Dermis blood vessel endothelial cell (primary cell): ENCODE measurements at regions not wholly inside any gene's neighbourhood (a gene's known extent, or its start where the extent isn't known, plus 50 kb on each side); places are given as distances from the start of the nearest gene placed in this dataset.

Source experiments
- DNase-seq: peaks from one replicate; pipeline ENCODE4 v3.0.0; 2010

DNA sequence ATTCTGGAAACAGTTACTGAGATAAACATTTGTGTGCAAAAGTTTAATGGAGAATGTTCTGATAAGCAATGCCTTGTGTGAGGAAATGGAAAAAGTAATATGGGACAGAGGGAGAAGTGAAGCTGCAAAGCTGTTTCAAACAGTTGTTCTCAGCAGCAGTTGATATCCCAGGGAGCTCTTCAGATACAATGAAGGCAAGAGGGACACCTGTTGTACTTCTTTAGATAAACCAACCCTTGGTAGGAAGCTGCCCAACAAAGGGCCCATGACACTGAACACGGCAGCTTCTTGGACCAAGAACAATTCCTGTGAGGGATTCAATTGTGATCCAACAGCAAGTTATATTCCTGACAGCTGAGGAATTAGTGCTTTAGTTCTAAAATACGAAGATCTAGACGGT, 894.3 kb upstream of the PCDH20 start:
- no peak for DNase-seq

DNA sequence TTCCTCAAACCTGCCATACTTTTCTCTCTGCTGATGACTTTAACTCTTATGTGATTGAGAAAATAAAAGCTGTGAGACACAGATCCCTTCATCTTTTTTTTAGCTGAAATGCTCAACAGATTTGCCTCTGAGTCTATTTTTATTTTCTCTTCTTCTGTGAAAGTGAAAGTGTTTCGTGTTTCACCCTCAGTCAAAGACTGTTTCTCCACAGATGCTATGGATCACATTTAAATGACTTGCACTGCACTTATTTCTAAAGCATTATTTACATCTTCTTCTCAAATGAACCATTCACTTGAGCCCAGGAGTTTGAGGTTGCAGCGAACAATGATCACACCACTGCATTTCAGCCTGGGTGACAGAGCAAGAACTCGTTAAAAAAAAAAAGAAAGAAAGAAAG, 890.1 kb upstream of the PCDH20 start:
- DNase-seq: no peak

DNA sequence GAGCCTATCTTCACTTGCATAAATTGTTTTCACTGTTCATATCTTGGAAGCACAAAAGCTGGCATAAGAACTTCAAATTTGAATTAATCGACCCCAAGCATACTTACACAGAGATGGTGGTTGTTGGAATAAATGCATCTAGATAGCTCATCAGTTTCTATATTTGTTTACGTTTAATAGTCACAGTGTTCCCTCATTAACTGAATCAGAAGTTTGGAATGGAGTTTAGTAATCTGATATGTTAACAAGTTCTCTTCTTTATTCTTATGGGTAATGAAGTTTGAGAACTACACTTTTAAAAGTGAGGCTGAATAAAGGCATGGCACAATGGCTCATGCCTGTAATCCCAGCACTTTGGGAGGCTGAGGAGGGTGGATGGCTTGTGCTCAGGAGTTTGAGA, 886.7 kb upstream of the PCDH20 start:
- no peak for DNase-seq

DNA sequence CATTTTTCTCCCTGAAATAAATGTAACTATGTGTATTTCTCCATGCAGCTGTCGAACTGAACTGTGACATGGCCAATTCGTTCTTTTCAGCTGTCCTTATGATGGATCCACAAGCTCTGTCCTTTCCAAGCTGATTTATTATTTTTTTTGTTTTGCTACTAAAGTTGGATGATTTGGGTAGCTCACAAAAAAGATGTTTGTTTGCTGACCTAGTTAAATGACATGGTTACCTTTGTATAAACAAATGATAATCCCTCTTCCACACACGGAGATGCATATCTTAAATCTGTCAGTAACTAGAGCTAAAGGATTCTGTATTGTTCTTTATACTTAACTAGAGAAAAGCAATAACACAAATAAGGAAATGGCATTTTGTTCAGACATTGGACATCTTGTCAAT, 884.3 kb upstream of the PCDH20 start:
- no peak for DNase-seq

DNA sequence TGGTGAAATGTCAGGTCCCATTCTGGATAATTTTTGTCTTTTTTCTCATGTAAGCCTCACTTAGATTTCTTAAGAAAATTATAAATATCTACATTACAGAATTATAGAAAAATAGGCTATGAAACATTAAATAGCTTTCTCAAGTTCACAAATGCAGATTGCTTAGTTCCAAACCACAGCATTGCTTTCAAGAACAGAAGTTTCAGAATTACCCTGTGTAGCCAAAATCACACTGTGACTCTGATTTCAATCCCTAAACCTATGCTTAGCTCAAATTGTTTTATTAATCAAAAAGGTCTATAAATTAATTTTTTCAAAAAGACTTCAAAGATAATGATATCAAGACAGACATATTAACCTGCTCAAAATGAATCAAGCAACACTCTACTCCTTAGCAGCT, 881.2 kb upstream of the PCDH20 start:
- DNase-seq: no peak

DNA sequence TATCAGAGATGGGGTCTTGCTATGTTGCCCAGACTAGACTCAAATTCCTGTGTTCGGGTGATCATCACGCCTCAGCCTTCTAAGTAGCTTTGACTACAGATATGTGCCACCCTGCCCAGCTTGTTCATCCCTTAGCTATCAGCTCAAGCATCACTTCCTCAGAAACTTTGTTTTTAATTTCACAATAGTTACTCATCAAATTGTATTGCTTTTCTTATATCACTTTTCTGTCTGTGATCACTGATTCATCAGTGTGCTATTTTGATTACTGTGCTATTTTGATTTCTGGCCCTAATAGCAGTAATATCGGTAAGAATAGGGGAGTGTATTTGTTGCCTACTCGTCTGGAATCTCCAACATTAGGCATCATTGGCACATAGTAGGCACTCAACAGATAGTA, 878.6 kb upstream of the PCDH20 start:
- no peak for DNase-seq

DNA sequence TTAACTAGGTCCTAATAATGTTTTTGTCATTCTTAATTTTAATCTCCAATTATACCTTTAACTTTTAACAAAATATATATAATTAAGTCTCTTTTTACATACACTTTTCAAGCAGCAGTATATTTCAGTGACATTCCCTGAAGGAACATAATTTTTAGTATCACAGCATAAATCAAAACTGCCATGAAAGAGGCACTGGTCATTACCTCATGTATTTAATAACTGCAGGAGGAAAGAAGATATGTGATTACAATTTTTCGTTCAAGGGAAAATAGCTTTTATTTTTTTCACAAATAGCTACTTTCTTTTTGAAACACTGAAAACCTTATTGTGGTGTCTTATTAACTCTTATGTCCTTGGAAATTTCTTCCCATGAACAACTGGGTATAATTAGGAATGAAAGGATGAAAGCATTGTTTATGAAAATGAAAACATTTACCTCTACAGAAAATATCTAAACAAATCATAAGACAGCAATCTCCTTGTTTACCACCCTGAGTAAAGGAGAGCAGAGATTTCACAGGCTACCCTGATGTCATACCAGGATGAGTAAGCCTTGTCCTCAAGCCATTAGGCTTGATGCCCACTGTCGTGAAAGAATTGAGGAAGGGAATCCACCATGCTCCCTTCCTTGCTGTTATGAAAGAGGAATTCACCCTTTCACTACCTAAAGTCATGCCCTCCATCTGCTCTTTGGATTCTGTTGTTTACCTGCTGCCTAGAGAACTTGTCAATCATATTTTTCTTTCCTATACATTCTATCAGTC, 877.2 kb upstream of the PCDH20 start:
- DNase-seq: no peak

DNA sequence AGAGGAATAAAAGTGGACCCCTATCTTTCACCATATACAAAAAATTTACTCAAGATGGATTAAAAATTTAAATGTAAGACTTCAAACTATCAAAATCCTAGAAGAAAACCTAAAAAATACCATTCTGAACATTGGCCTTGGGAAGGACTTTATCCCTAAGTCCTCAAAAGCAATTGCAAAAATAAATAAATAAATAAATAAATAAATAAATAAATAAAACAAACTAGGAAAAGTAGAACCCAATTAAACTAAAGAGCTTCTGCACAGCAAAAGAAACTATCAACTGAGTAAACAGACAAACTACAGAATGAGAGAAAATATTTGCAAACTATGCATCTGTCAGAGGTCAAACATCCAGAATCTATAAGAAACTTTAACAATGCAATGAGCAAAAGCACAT, 874.9 kb upstream of the PCDH20 start:
- DNase-seq: no peak

DNA sequence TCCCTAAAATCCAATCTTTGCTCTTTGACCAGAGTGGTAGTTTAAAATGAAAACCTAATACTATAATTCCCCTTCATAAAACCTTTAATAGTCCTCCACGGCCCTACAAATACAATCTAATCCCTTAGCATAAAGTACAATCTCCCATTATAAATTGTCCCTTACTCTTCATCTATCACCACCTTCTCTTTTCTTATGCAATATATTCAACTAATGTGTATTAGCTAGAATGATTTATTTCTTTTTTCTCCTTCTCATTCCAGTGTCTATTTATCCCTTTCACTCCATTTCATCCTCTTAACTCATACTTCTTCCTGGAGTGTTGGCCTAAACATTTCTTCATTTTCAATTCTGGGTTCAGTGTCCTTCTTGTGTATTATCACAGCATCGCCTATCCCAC, 872.1 kb upstream of the PCDH20 start:
- no peak for DNase-seq

DNA sequence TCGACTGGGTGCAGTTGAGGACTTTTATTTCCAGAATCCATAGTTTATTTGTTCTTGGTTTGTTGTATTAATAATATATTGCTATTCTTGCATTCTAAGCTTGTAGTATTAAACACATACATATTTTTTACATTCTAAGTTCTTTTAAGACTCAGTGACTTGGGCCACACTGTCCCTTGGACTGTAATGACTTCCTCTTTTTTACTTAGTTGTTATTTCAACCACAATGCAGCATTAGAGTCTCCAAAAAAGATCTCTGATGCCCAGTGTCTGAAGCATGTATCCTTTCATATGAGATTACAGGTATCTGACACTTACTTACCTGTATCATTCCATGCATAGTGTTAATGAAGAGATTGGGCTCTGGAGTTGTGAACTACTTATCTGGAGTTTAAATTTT, 864.9 kb upstream of the PCDH20 start:
- no peak for DNase-seq

DNA sequence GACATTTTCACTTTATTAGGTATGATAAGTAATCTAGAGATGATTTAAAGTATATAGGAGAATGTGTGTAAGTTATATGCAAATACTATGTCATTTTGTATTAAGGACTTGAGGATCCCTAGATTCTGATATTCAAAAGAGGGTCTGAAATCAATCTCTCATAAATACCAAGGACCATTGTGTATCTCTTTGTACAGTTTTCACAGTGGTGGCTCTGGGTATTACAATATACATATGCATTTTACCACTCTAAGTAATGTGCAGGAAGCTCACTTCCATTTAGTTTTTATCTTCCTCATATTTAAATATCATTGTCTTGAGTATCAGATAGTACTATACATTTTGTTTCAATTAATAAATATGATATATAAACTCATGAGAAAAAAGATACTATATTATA, 862.6 kb upstream of the PCDH20 start:
- DNase-seq: no peak

DNA sequence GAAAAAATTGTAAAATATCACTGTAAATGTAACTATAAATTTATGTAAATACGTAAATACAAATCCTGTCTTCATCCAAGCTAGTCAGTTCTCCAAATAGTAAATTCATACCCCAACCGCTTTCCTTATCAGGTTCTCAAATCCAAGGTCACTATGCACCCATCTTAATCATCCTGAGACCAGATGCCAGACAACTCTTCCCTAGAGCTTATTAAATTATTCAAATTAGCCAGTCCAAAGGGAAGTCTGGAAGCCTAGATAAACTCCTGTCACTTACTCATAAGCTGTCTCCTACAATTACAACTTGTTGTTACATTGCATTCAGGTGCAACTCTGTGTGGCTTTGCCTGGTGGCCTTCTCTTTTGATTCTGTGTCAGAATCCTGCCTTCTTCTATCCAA, 836.1 kb upstream of the PCDH20 start:
- no peak for DNase-seq

DNA sequence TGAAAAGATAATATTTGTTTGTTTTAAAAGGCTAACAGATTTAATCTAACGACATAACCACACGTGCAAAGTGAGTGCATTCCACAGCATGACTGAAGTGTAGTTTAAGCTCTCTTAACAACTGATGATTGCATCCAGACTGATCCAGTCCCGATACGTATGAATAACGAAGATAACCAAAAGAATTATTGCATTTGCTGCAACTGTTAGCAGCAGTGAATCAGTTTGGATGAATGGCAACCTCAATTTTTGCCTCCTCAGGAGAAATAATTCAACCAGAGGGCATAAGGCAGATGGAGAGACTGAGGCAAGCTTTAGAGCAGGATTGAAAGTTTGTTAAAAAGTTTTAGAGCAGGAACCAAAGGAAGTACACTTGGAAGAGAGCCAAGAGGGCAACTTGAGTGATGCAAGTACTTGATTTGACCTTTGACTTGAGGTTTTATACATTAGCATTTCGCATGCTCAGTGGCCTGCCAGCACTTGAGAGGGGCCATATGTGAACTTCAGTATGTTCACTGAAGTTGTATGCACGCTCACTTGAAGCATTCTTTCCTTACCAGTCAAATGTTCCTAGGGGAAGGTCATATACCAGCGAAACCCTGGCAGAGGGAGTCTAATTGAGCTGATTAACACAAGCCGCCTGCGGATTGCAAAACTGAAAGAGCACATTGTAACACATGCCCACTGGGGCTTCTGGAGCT, 835.0 kb upstream of the PCDH20 start:
- no peak for DNase-seq

DNA sequence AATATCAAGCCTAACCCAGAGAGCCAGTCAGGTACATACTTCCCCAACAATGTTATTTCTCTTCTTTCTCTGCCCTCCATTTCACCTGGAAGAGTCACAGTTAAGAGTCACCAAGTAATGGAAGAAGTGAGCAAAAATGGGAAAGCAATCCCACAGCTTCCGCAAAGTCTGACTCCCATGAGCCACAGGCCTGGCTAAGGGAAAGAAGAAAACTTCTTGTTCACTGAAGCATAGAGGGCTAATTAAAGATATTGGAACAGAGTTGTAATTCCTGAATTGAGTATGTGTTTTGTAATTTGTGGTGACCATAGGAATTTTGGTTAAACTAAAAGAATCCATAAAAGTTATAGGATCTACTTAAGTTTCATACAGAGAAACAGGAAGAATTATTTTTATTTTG, 830.9 kb upstream of the PCDH20 start:
- DNase-seq: no peak

DNA sequence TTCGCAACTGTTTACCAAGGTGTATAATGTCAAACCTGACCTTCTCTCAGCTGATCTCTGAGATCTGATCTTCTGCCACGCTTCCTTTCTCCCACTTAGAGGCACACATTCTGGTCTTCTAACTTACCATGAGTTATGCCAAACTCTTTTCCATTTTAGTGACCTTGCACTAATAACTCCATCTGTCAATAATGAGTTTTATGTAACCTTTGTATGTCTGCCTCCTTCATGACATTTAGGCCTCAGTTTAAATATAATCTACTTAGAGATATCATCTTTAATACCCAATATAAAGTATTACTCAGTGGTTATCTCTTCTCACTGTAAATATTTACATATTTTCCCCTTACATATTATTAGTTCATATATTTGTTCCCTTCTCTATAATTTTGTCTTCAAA, 827.5 kb upstream of the PCDH20 start:
- no peak for DNase-seq

DNA sequence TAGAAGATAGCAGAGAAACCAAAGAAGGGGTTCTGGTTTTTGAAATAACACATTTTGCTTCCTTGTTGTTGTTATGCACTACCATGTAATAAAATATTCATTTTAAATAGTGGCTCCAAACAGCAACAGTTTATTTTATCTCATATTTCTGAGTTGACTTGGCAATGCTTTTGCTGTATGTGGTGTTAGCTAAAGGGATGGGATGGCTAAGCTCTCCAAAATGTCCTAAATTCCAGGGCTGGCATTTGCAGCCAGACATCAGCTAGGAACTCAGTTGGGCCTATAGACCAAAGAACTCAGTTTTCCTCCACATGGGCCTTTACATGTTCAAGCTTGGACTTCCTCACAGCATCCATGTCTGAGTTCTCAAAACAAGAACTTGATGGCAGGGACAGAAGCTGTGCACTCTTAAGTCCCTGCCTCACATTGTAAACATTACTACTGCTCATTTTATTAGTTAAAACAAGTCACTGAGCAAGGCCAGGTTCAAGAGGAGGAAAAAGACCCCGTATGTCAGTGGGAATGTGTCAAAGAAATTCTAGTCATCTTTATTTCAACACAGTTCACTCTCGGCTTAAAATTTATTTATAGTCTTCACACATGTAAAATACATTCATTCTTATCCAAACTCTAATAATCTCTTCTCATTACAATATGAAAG, 819.3 kb upstream of the PCDH20 start:
- no peak for DNase-seq

DNA sequence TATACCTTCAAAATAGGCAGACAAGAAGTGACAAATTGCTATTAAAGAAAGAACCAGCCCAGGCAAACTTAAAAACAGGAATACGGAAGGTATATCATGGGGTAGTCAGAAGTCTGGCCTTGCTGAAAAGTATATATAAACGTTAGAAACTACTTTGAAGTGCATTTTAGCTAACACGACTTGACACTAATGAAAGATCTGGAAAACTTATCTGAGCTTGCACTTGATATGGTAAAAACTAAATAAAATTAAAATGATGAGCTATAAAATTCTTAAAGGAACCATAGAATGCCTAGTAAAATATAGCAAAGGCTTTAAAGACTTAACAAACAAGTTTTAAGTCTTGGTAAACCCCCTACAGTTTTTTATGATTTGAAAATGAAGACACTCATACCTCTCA, 795.3 kb upstream of the PCDH20 start:
- no peak for DNase-seq

DNA sequence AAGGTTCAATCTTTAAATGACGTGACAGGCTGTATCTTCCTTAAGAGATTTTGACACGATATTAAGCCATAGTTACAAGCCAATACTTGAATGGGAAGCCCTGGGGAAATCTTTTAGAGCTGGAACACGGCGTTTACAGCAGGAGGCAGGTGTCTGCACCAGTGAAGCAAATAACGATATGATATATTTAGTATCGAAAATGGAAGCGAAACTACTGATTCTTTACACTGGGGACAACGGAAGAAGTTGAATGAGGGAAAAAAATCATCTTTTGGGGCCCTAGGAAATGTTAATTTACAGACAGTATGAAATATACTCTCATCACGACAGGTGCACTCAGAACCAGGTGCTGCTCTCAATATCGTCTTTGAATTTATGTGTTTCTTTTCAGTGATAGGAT, 793.9 kb upstream of the PCDH20 start:
- no peak for DNase-seq

DNA sequence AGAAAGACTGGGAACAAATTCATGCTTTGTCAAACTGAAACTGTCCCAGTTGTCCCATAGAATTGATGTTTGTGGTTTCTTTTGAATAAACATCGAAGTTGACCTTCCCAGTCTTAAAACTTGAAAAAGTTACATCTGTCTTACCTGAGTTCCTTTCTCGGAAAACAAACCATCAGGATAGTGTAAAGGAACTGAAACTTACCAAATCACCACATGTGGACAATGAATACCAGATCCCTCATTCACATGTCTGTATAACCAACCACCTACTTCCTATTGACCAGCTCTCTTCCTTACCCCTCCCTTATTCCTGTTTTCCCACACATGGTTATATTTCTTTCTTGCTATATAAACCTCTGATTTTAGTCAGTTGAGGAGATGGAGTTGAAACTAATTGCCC, 791.7 kb upstream of the PCDH20 start:
- no peak for DNase-seq

DNA sequence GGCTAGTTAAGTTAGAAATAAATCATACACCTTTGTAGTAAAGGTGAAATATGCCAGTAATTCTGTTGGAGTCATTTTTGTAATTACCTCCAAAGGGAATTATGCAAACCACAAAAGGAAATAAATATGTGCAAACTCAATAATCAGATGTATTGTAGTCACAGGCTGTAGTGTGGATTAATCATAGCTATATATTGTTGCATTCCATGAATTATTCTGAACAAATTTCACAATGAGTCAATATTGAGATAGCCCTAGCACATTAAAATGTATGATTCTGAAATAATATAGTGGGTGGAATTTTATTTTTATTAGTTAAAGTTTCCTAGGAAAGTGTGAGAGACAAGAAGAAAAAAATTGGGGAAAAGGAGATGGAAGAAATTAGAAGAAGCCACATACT, 790.5 kb upstream of the PCDH20 start:
- DNase-seq: no peak

DNA sequence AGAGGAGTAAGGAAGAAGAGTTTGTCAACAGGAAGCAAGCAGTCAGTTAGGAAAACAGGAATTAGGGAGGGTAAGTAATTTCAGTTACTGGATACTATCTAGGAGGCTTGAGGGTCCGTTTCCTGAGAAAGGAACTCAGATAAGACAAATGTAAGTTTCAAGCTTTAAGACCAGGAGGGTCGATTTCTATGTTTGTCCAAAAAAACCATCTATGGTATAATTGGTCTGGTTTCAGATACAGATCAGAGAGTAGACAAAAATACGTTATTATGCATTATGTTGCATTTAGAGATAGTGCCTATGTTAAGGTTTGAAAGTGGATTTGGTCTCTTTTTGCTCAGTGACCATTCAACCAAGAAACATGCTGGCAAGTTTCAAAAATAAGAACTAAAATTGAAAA, 789.6 kb upstream of the PCDH20 start:
- DNase-seq: no peak

DNA sequence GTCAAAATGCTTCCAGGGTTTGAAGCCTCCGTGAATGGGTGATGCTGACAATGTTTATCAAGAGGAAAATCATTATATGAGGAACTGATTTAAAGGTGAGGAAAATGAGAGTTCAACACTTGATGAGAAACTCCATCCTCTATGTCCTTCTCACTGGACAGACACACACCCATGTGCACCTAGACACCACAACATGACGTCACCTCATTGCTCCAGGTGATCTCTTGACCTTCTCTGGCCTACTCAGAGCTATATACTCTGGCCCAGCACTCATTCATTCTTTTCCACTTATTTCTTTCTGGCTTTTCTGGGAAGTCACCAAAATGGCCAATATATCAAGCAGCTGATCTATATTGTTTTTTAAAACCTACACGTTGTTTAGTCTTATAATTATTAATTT, 778.7 kb upstream of the PCDH20 start:
- DNase-seq: no peak

DNA sequence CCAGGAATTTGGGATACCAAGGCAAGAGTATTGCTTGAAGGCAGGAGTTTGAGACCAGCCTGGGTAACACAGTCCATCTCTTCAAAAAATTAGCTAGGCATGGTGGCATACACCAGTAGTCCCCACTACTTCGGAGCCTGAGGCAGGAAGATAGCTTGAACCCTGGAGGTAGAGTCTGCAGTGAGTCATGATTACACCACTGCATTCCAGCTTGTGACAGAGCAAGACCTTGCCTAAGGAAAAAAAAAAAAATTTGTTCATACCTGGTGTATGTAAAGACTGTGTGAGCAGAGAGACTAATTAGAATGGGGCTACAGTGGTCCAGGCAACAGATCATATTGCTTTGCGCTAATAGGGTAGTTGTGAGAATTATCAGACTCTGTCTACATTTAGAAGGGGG, 778.3 kb upstream of the PCDH20 start:
- no peak for DNase-seq

DNA sequence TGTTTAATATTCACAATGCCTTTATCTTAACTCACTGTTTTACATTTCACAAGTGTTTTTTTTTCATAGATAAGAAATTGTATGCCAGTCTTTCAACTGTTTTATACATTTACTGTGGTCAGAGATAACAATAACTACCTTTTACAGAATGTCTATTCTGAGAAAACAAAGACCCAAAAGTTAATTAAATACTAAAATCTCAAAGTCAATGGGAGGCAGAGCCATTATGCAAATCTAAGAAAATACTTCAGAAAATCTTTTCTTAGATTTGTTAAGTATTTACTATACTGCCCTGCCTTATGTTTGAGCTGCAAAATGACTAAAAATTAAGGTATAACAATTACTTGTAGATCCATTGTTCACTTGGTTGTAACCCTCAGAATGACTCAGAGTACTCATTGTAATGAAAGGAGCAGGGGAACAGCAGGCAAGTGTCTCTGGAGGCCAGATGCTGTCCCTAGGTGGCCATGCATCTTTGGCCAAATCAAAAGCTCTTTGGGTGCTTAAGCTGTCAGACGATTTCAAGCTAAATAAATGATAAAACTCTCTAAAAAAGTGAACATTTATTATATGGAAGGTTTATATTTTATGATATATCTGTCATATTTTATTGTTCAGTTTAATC, 770.1 kb upstream of the PCDH20 start:
- no peak for DNase-seq
